Endodermal cell (in vitro differentiated cells): ENCODE measurements at regions not wholly inside any gene's neighbourhood (a gene's known extent, or its start where the extent isn't known, plus 50 kb on each side); places are given as distances from the start of the nearest gene placed in this dataset.

ENCODE experiments used
- DNase-seq: peaks from one replicate; pipeline ENCODE4 v3.0.0-alpha.2; 2017
- H3K27ac ChIP-seq: 2 replicates; pipeline ENCODE4 v1.5.1; 2013; ENCODE audit warnings: mild to moderate bottlenecking, low read depth, low read length, moderate library complexity
- H3K27me3 ChIP-seq: 2 replicates; pipeline ENCODE4 v1.6.1; 2013; ENCODE audit warnings: mild to moderate bottlenecking, low read length, moderate library complexity; ENCODE audit not compliant: insufficient read depth, control insufficient read depth, poor library complexity, severe bottlenecking
- H3K36me3 ChIP-seq: 2 replicates; pipeline ENCODE4 v1.7.0; 2013; ENCODE audit warnings: mild to moderate bottlenecking, low read length, moderate library complexity; ENCODE audit not compliant: control insufficient read depth, insufficient read depth
- H3K4me1 ChIP-seq: one replicate; pipeline ENCODE4 v1.7.0; 2013; ENCODE audit warnings: low read length; ENCODE audit not compliant: control insufficient read depth, insufficient read depth
- H3K4me3 ChIP-seq: 2 replicates; pipeline ENCODE4 v1.5.1; 2013; ENCODE audit warnings: mild to moderate bottlenecking, low read length, moderate library complexity
- H3K9ac ChIP-seq: 2 replicates; pipeline ENCODE4 v1.6.1; 2013; ENCODE audit warnings: mild to moderate bottlenecking, low read length, moderate library complexity; ENCODE audit not compliant: poor library complexity, severe bottlenecking; ENCODE audit errors: extremely low read depth
- H3K9me3 ChIP-seq: 2 replicates; pipeline ENCODE4 v1.6.1; 2013; ENCODE audit warnings: mild to moderate bottlenecking, low read length, moderate library complexity; ENCODE audit not compliant: control insufficient read depth
- H3K27ac Mint-ChIP-seq: 2 replicates; pipeline ENCODE4 v1.8.0; 2020; ENCODE audit warnings: mixed read lengths
- H3K27me3 Mint-ChIP-seq: 2 replicates; pipeline ENCODE4 v1.8.0; 2021; ENCODE audit warnings: mild to moderate bottlenecking, mixed read lengths; ENCODE audit not compliant: insufficient read depth
- H3K36me3 Mint-ChIP-seq: 2 replicates; pipeline ENCODE4 v1.8.0; 2020; ENCODE audit warnings: low read depth, mixed read lengths
- H3K4me1 Mint-ChIP-seq: 2 replicates; pipeline ENCODE4 v1.8.0; 2020; ENCODE audit warnings: mixed read lengths
- H3K4me3 Mint-ChIP-seq: 2 replicates; pipeline ENCODE4 v1.8.0; 2020; ENCODE audit warnings: mild to moderate bottlenecking, moderate library complexity, mixed read lengths
- H3K9me3 Mint-ChIP-seq: 2 replicates; pipeline ENCODE4 v1.8.0; 2020; ENCODE audit warnings: mild to moderate bottlenecking, mixed read lengths
- CTCF ChIP-seq: fragments of 200-600 bp; sonication (generic); conservative IDR thresholded peaks from 2 replicates; pipeline ENCODE4 v1.5.0; 2021; ENCODE audit warnings: antibody characterized with exemption, mild to moderate bottlenecking
- WGBS, 2 experiments: methylation state at CpG; one replicate each; pipeline versions ENCODE4 v1.1.5 to v1.1.7; 2013; ENCODE audit warnings: missing lambda C conversion rate in 2 of 2, mixed read lengths in 1 of 2; ENCODE audit not compliant: insufficient coverage in 1 of 2, insufficient read length in 1 of 2; 5-methylcytosine and 5-hydroxymethylcytosine counted together

- 34 to 44% methylated on average over 2 of the region's 2 CpGs for WGBS, 2 experiments
- Mint-ChIP-seq H3K27me3 (no peaks in the 10 kb centered on the region), H3K4me1 (no peaks in the 10 kb centered on the region), H3K9me3 (no peaks in the 10 kb centered on the region), H3K4me3 (no peak overlapping the region), H3K27ac (no peak overlapping the region), H3K36me3 (no peaks in the 10 kb centered on the region)
- no peak for DNase-seq
- Histone ChIP-seq H3K9ac (no peak overlapping the region), H3K36me3 (no peaks in the 10 kb centered on the region), H3K27ac (no peak overlapping the region), H3K27me3 (no peaks in the 10 kb centered on the region), H3K9me3 (no peaks in the 10 kb centered on the region), H3K4me1 (no peaks in the 10 kb centered on the region), H3K4me3 (no peak overlapping the region)
- TF ChIP-seq CTCF: no peak
Measured at GRCh38 chr7:88432301-88432700, 125.6 kb upstream of the STEAP4 start.

GRCh38 chr7:88431882-88432281, 125.2 kb upstream of the STEAP4 start:
- no peaks in the 10 kb centered on the region for H3K27me3 ChIP-seq
- TF ChIP-seq CTCF: no peak
- no peak for DNase-seq
- H3K27ac ChIP-seq: no peak overlapping the region
- Mint-ChIP-seq H3K4me1 (no peaks in the 10 kb centered on the region), H3K27ac (no peak overlapping the region), H3K9me3 (no peaks in the 10 kb centered on the region), H3K36me3 (no peaks in the 10 kb centered on the region), H3K4me3 (no peak overlapping the region), H3K27me3 (no peaks in the 10 kb centered on the region)
- H3K4me3 ChIP-seq: no peak overlapping the region
- H3K9me3 ChIP-seq: no peaks in the 10 kb centered on the region
- no peaks in the 10 kb centered on the region for H3K4me1 ChIP-seq
- H3K36me3 ChIP-seq: no peaks in the 10 kb centered on the region
- no peak overlapping the region for H3K9ac ChIP-seq
- 88 to 100% methylated on average over 1 to 4 of the region's 4 CpGs for WGBS, 2 experiments

- no peak for TF ChIP-seq CTCF
- H3K9me3 Mint-ChIP-seq: no peaks in the 10 kb centered on the region
- no peaks in the 10 kb centered on the region for H3K4me1 ChIP-seq
- no peaks in the 10 kb centered on the region for H3K27me3 ChIP-seq
- WGBS, 2 experiments: 94% methylated on average over 1 of the region's 2 CpGs; no CpG with 5 or more reads in 1 of the 2 experiments
- H3K4me1 Mint-ChIP-seq: no peaks in the 10 kb centered on the region
- H3K9ac ChIP-seq: no peak overlapping the region
- no peaks in the 10 kb centered on the region for H3K36me3 Mint-ChIP-seq
- H3K36me3 ChIP-seq: no peaks in the 10 kb centered on the region
- no peaks in the 10 kb centered on the region for H3K27me3 Mint-ChIP-seq
- no peaks in the 10 kb centered on the region for H3K9me3 ChIP-seq
- no peak overlapping the region for H3K4me3 Mint-ChIP-seq
- no peak overlapping the region for H3K4me3 ChIP-seq
- H3K27ac Mint-ChIP-seq: no peak overlapping the region
- no peak for DNase-seq
- H3K27ac ChIP-seq: no peak overlapping the region
Measured at GRCh38 chr7:88429382-88429781, 122.7 kb upstream of the STEAP4 start.
